ENCODE measurements at regions not wholly inside any gene's neighbourhood (a gene's known extent, or its start where the extent isn't known, plus 50 kb on each side); places are given as distances from the start of the nearest gene placed in this dataset.

DNA sequence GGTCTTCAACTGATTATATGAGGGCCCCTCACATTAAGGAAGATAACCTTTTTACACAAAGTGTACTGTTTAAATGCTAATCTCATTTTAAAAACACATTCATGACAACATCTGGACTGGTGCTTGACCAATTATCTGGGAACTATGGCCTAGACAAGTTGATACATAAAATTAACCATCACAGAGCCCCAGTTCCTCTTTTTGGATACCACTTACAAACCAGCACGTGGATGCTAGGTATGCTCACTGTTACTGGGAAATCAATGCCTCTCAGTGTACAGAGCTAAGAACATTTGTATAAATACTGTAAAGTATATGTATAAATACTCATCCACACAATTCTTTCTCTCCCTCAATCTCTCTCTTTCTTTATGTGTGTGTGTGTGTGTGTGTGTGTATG, 1217.8 kb upstream of the LRRTM3 start:
- DNase-seq (ENCODE audit: low read depth) = no peak
- no peak overlapping the region for H3K4me3 ChIP-seq (ENCODE audit: low read depth, low read length)
- TF ChIP-seq, protein P1, sequence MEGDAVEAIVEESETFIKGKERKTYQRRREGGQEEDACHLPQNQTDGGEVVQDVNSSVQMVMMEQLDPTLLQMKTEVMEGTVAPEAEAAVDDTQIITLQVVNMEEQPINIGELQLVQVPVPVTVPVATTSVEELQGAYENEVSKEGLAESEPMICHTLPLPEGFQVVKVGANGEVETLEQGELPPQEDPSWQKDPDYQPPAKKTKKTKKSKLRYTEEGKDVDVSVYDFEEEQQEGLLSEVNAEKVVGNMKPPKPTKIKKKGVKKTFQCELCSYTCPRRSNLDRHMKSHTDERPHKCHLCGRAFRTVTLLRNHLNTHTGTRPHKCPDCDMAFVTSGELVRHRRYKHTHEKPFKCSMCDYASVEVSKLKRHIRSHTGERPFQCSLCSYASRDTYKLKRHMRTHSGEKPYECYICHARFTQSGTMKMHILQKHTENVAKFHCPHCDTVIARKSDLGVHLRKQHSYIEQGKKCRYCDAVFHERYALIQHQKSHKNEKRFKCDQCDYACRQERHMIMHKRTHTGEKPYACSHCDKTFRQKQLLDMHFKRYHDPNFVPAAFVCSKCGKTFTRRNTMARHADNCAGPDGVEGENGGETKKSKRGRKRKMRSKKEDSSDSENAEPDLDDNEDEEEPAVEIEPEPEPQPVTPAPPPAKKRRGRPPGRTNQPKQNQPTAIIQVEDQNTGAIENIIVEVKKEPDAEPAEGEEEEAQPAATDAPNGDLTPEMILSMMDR (conservative IDR thresholded peaks at IDR 0.05; ENCODE audit: low read depth, low read length) = no peak

DNA sequence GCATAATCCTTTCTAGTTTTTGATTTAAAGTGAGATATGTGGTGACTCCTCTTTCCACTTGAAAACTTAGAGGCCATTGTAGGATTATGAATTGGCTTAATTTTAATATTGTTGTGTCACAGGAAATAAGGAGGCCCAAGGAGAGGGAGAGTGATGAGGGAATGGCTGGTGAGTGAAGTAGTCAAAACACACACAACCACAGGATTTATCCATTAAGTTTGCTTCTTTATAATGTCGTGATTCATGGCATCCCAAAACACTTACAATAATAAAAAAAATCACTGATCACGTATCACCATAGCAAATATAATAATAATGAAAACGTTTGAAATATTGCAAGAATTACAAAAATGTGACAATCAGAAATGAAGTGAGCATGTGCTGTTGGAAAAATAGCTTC, 1215.5 kb upstream of the LRRTM3 start:
- no peak overlapping the region for H3K4me3 ChIP-seq (ENCODE audit: low read depth, low read length)
- DNase-seq (ENCODE audit: low read depth) = no peak
- TF ChIP-seq, protein P1 (conservative IDR thresholded peaks at IDR 0.05; ENCODE audit: low read depth, low read length) = no peak

DNA sequence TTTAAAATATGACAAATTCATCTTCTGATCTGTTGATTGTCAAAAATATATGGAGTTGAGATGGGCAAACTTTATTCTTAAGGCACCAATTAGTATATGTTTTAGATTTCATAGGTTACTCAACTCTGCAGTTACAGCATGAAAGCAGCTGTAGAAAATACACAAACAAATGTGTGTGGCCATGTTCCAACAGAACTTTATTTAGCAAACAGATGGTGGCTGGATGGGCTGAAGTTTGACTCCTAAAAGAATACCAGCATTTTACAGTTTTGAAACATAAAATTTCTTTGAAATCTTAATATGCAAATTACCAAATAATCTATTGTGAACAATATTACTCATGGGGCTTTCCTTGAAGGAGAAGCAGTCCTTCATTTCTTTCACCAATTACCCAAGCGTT, 1206.0 kb upstream of the LRRTM3 start:
- TF ChIP-seq, protein P1 (conservative IDR thresholded peaks at IDR 0.05; ENCODE audit: low read depth, low read length) = no peak
- no peak overlapping the region for H3K4me3 ChIP-seq (ENCODE audit: low read depth, low read length)
- DNase-seq (ENCODE audit: low read depth) = no peak

DNA sequence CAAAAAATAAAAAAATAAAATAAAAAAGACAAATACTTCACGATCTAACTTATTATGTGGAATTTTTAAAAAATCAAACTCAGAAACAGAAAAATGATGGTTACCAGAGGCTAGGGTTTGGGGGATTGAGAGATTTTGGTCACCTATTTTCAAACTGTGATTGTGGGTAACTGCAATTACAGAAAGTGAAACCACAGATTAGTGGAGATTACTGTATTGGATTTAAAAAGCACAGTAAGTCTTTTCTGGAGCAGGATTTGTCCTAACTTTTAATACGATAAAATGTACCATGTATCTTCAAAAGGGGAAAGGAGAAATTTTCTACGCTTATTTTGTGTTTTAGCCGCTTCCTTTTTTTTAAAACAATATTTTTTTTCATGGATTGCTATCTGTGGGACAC, 1204.9 kb upstream of the LRRTM3 start:
- TF ChIP-seq, protein P1 (conservative IDR thresholded peaks at IDR 0.05; ENCODE audit: low read depth, low read length) = no peak
- DNase-seq (ENCODE audit: low read depth) = no peak
- H3K4me3 ChIP-seq (ENCODE audit: low read depth, low read length) = no peak overlapping the region

DNA sequence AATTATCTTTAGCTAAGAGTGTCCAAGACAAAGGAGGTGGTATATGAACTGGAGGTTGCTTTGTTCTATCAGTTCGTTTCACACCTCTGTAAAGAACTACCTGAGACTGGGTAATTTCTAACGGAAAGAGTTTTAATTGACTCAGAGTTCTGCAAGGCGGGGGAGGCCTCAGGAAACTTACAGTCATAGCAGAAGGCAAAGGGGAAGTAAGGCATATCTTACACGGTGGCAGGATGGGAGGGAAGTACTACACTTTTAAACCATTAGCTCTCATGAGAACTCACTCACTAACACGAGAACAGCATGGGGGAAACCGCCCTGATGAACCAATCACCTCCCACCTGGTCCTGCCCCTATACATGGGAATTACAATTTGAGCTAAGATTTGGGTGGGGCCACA, 1202.3 kb upstream of the LRRTM3 start:
- TF ChIP-seq, protein P1 (conservative IDR thresholded peaks at IDR 0.05; ENCODE audit: low read depth, low read length) = no peak
- H3K4me3 ChIP-seq (ENCODE audit: low read depth, low read length) = no peak overlapping the region
- no peak for DNase-seq (ENCODE audit: low read depth)

DNA sequence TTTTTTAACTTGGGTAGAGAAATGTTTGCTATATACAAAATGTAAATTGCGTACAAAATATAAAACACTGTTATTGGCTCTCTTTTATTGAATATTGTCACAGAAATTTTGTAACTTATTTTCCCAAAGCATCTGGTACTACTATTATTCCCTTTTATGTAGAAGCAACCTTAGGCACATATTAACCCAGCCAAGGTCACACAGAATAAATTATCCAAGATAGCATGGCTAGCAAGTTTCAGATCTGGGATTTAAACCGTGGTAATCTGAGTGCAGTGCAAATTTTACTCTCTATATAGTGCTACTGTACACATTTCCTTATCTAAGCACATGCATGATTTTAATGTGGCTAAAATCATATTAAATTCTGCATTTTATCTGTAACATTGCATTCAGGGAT, 1190.5 kb upstream of the LRRTM3 start:
- no peak for DNase-seq (ENCODE audit: low read depth)
- TF ChIP-seq, protein P1 (conservative IDR thresholded peaks at IDR 0.05; ENCODE audit: low read depth, low read length) = no peak

DNA sequence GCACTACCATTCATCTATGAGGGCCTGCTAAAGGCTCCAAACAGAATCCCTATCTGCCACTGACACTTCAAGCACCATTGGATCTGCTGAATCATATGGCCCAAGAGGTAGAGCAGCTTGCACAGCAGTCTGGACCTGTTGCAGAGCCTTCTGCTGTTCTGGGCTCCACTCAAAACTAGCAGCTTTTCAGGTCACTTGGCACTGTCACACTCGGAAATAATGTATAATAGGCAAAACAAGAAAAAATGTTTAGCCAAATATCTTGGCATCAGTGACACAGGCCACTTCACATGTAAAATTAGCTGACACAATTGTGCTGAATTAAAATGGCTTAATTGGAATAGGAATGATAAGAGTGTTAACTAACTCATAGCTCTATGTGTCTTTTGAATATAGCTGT, 1182.9 kb upstream of the LRRTM3 start:
- TF ChIP-seq, protein P1 (conservative IDR thresholded peaks at IDR 0.05; ENCODE audit: low read depth, low read length) = no peak

More for the DNA sequence above, 1190.5 kb upstream of the LRRTM3 start:
- H3K4me3 ChIP-seq (ENCODE audit: low read depth, low read length) = no peak overlapping the region

More for the DNA sequence above, 1182.9 kb upstream of the LRRTM3 start:
- no peak overlapping the region for H3K4me3 ChIP-seq (ENCODE audit: low read depth, low read length)
- no peak for DNase-seq (ENCODE audit: low read depth)

All from epithelial cell of proximal tubule (primary cell).